B cell (primary cell): ENCODE measurements at regions not wholly inside any gene's neighbourhood (a gene's known extent, or its start where the extent isn't known, plus 50 kb on each side); places are given as distances from the start of the nearest gene placed in this dataset.

Source experiments
- ATAC-seq: fragments of 200-7000 bp; cut with Tn5 transposase; one replicate; pipeline ENCODE4 v1.10.0; 2021; ENCODE audit warnings: low read depth, mild to moderate bottlenecking, moderate number of reproducible peaks, moderate library complexity
- CTCF ChIA-PET: fragments of 350-600 bp; sonication (Branson Sonifier 250); formaldehyde crosslinking; loops from one replicate; lab custom pipeline; 2021; ENCODE audit warnings: antibody characterized with exemption, inconsistent platforms; lab: Charles Lee
- POLR2A ChIA-PET: fragments of 350-600 bp; sonication (Branson Sonifier 250); formaldehyde crosslinking; loops from one replicate; lab custom pipeline; 2021; ENCODE audit warnings: antibody characterized with exemption; lab: Charles Lee
- DNase-seq: peaks from one replicate; pipeline ENCODE4 v3.0.0; 2013
- H2AFZ ChIP-seq: 2 replicates; pipeline ENCODE4 v1.6.1; 2012; ENCODE audit warnings: mild to moderate bottlenecking, low read depth, low read length; ENCODE audit not compliant: insufficient read depth, poor library complexity, severe bottlenecking
- H3K27ac ChIP-seq, 2 donors: 1 replicate in 1 of 2; 2 replicates in 1 of 2; pipeline ENCODE4 v1.5.1; 2012 to 2013; ENCODE audit warnings: low read length in 2 of 2, mild to moderate bottlenecking in 2 of 2, moderate library complexity in 1 of 2
- H3K27me3 ChIP-seq, 4 experiments: fragments of 200-600 bp in 1 of 4; sonication (generic) in 1 of 4; replicated peaks in 1 of 4; 1 replicate in 2 of 4; 2 replicates in 2 of 4; pipeline versions ENCODE4 v1.6.1 to v1.7.0; 2013 to 2016; ENCODE audit warnings: low read length in 3 of 4, mild to moderate bottlenecking in 2 of 4, mixed read lengths in 1 of 4, moderate library complexity in 1 of 4; ENCODE audit not compliant: insufficient read depth in 4 of 4, control insufficient read depth in 3 of 4; ENCODE audit errors: control extremely low read depth in 1 of 4
- H3K36me3 ChIP-seq, 2 experiments: replicated peaks in 1 of 2; 1 replicate in 1 of 2; 2 replicates in 1 of 2; pipeline versions ENCODE4 v1.6.1 to v1.7.1; 2013; ENCODE audit warnings: low read length in 1 of 2; ENCODE audit not compliant: insufficient read depth in 2 of 2, control insufficient read depth in 1 of 2; ENCODE audit errors: control extremely low read depth in 1 of 2, extremely low read depth in 1 of 2
- H3K4me1 ChIP-seq, 2 donors: fragments of 200-600 bp in 1 of 2; sonication (generic) in 1 of 2; 1 replicate in 1 of 2; 2 replicates in 1 of 2; pipeline versions ENCODE4 v1.5.1 to v1.6.1; 2013 to 2017; ENCODE audit warnings: low read length in 2 of 2; ENCODE audit not compliant: control insufficient read depth in 2 of 2, insufficient read depth in 2 of 2
- H3K4me2 ChIP-seq: replicated peaks from 2 replicates; pipeline ENCODE3; 2012; ENCODE audit warnings: mild to moderate bottlenecking, low read depth, low read length; ENCODE audit not compliant: poor library complexity, severe bottlenecking
- H3K4me3 ChIP-seq, 5 experiments: fragments of 200-600 bp in 1 of 5; sonication (generic) in 1 of 5; 1 replicate in 3 of 5; 2 replicates in 2 of 5; pipeline versions ENCODE4 v1.5.1 to v1.7.0; 2011 to 2016; ENCODE audit warnings: low read length in 4 of 5, mild to moderate bottlenecking in 4 of 5, low read depth in 2 of 5, control low read depth in 1 of 5, moderate library complexity in 1 of 5; ENCODE audit not compliant: insufficient read depth in 1 of 5; ENCODE audit errors: control extremely low read depth in 1 of 5, extremely low read depth in 1 of 5
- H3K79me2 ChIP-seq: fragments of 200-600 bp; sonication (generic); one replicate; pipeline ENCODE4 v1.6.0; 2016; ENCODE audit warnings: low read length; ENCODE audit not compliant: control insufficient read depth, insufficient read depth
- H3K9ac ChIP-seq: fragments of 200-600 bp; sonication (generic); 2 replicates; pipeline ENCODE4 v1.6.1; 2017; ENCODE audit warnings: mild to moderate bottlenecking, low read length, moderate library complexity
- H3K9me3 ChIP-seq, 3 donors: one replicate each; pipeline versions ENCODE4 v1.6.1 to v1.7.1; 2013; ENCODE audit warnings: low read length in 2 of 3; ENCODE audit not compliant: control insufficient read depth in 2 of 3, insufficient read depth in 1 of 3; ENCODE audit errors: control extremely low read depth in 1 of 3
- H4K20me1 ChIP-seq: 2 replicates; pipeline ENCODE4 v1.6.0; 2012; ENCODE audit warnings: mild to moderate bottlenecking, low read length; ENCODE audit not compliant: insufficient read depth, control insufficient read depth, poor library complexity, severe bottlenecking
- H3K27ac Mint-ChIP-seq: one replicate; pipeline ENCODE4 v1.8.0; 2021; ENCODE audit warnings: mixed read lengths
- H3K27me3 Mint-ChIP-seq: one replicate; pipeline ENCODE4 v1.8.0; 2021; ENCODE audit warnings: mixed read lengths
- H3K4me1 Mint-ChIP-seq: one replicate; pipeline ENCODE4 v1.8.0; 2021; ENCODE audit warnings: mixed read lengths
- H3K4me3 Mint-ChIP-seq: one replicate; pipeline ENCODE4 v1.8.0; 2021; ENCODE audit warnings: mixed read lengths
- H3K9me3 Mint-ChIP-seq: one replicate; pipeline ENCODE4 v1.8.0; 2022; ENCODE audit warnings: mixed read lengths; ENCODE audit not compliant: insufficient read depth
- EZH2 ChIP-seq: IDR thresholded peaks from 2 replicates; pipeline ENCODE4 v1.6.1; 2012; ENCODE audit warnings: borderline replicate concordance, low read depth, mild to moderate bottlenecking, moderate library complexity, low read length; ENCODE audit not compliant: insufficient read depth, poor library complexity, severe bottlenecking
- WGBS: methylation state at CpG from one replicate; pipeline ENCODE4 v1.1.5; 2013; ENCODE audit warnings: missing lambda C conversion rate; ENCODE audit not compliant: insufficient coverage; 5-methylcytosine and 5-hydroxymethylcytosine counted together
- intact Hi-C: fragments of 100-400 bp; cut with micrococcal nuclease; formaldehyde crosslinking; loops from one replicate; pipeline ENCODE4 v1.10.0; 2022
- TF ChIP-seq, protein P1 (sequence below): fragments of 200-600 bp; IDR thresholded peaks from one replicate; pipeline ENCODE4 v1.8.0; 2022; ENCODE audit warnings: antibody characterized with exemption, mild to moderate bottlenecking

DNA sequence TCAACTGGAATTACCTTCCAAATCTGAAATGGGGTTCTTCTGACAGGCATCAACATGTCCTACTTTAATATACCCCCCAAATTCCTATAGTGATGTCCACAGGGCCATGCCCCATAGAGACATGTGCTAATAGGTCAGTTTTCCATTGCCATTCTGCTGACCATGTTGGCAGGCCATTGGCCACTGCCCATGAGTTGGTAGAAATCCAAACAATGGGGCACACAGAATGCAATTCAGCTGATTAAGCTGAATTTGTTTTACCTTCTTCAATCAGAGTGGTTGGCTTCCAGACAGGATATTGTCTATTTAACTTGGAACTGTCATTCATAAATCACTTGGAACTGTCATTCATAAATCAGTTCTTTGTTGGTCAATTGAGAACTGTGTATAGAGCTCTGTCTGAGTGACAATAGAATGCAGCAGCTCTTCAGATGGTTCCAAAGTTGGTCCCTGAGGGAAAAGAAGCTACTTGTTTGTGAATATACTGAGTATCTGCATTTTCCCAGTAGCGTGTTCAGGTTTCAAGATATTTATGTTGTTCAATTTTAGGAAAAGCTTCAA lies 336.9 kb downstream of the DRD1 start:
- Histone ChIP-seq H4K20me1 (no peaks in the 10 kb centered on the region), H3K4me3 (no peak overlapping the region), H3K79me2 (no peaks in the 10 kb centered on the region), H3K36me3 (no peaks in the 10 kb centered on the region), H3K4me1 (no peaks in the 10 kb centered on the region), H3K27me3 (no peaks in the 10 kb centered on the region), H3K9ac (no peak overlapping the region), H3K27ac (no peak overlapping the region), H3K4me2 (no peak overlapping the region), H2AFZ (no peak overlapping the region), H3K9me3 (peaks cover 0 to 6% (median 4%) of the 10 kb centered on the region in 3 donors)
- no peak for DNase-seq
- Mint-ChIP-seq H3K4me1 (no peaks in the 10 kb centered on the region), H3K4me3 (no peak overlapping the region), H3K9me3 (peaks cover 5% of the 10 kb centered on the region), H3K27ac (no peak overlapping the region), H3K27me3 (no peaks in the 10 kb centered on the region)
- ATAC-seq, result no peak
- CTCF ChIA-PET, result no interaction called here
- no CpG with 5 or more reads among the region's 1 CpG for WGBS
- intact Hi-C loops, result no loop called here
- POLR2A ChIA-PET, result no interaction called here
- TF ChIP-seq, protein P1, sequence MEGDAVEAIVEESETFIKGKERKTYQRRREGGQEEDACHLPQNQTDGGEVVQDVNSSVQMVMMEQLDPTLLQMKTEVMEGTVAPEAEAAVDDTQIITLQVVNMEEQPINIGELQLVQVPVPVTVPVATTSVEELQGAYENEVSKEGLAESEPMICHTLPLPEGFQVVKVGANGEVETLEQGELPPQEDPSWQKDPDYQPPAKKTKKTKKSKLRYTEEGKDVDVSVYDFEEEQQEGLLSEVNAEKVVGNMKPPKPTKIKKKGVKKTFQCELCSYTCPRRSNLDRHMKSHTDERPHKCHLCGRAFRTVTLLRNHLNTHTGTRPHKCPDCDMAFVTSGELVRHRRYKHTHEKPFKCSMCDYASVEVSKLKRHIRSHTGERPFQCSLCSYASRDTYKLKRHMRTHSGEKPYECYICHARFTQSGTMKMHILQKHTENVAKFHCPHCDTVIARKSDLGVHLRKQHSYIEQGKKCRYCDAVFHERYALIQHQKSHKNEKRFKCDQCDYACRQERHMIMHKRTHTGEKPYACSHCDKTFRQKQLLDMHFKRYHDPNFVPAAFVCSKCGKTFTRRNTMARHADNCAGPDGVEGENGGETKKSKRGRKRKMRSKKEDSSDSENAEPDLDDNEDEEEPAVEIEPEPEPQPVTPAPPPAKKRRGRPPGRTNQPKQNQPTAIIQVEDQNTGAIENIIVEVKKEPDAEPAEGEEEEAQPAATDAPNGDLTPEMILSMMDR, result no peak
- TF ChIP-seq EZH2, result no peak

DNA sequence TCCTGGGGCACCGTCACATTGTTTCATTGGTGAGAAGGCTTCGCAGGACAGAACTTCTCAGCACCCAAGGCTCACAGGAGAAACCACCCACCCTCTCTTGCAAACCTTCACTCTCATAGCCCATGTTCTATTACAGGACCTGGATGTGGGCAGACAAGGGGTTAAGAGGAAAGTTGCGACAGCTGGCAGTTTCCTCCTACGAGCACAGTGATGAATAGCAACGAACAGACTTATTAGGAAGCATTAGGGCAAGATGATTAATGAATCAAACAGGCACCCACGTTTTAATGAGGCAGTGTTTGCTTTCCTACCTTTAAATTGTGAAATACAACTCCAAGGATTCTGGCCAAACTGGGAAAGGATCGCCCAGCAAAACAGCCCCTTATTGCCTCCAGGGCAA lies 339.3 kb downstream of the DRD1 start:
- no peak for ATAC-seq
- POLR2A ChIA-PET, result no interaction called here
- CTCF ChIA-PET, result no interaction called here

More for the DNA sequence above, 339.3 kb downstream of the DRD1 start:
- H3K4me2 ChIP-seq, result no peak overlapping the region
- WGBS, result 43% methylated on average over 5 of the region's 7 CpGs
- no peak overlapping the region for H2AFZ ChIP-seq
- H3K27me3 Mint-ChIP-seq, result no peaks in the 10 kb centered on the region
- H3K27me3 ChIP-seq, result no peaks in the 10 kb centered on the region
- no peak overlapping the region for H3K27ac Mint-ChIP-seq
- H3K9me3 Mint-ChIP-seq, result peaks cover 3% of the 10 kb centered on the region
- TF ChIP-seq, protein P1, result no peak
- no peak for TF ChIP-seq EZH2
- no peak overlapping the region for H3K4me3 ChIP-seq
- H3K4me1 Mint-ChIP-seq, result no peaks in the 10 kb centered on the region
- no peaks in the 10 kb centered on the region for H4K20me1 ChIP-seq
- no peak overlapping the region for H3K4me3 Mint-ChIP-seq
- H3K36me3 ChIP-seq, result no peaks in the 10 kb centered on the region
- no peak overlapping the region for H3K9ac ChIP-seq
- intact Hi-C loops, result no loop called here
- H3K9me3 ChIP-seq, result peaks cover 0 to 6% (median 0%) of the 10 kb centered on the region in 3 donors
- DNase-seq, result no peak
- H3K27ac ChIP-seq, result no peak overlapping the region
- no peaks in the 10 kb centered on the region for H3K4me1 ChIP-seq
- no peaks in the 10 kb centered on the region for H3K79me2 ChIP-seq
